ENCODE measurements at regions not wholly inside any gene's neighbourhood (a gene's known extent, or its start where the extent isn't known, plus 50 kb on each side); places are given as distances from the start of the nearest gene placed in this dataset.
"Not testable (repeated sequence)": the region's sequence is repeated elsewhere in the genome, so short reads cannot be mapped to it uniquely, and the experiment has no call there.

- not testable (repeated sequence) for H3K9me3 ChIP-seq (ENCODE audit: control insufficient read depth in 4 of 4, low read length in 3 of 4); H3K9ac ChIP-seq (ENCODE audit: low read depth in 1 of 2, low read length in 2 of 2); H3K4me3 ChIP-seq (ENCODE audit: low read depth in 1 of 3, low read length in 3 of 3); DNase-seq (ENCODE audit: low spot score); H3K27me3 ChIP-seq (ENCODE audit: control insufficient read depth in 4 of 4, insufficient read depth in 4 of 4, low read length in 3 of 4); H3K27ac ChIP-seq (ENCODE audit: low read depth in 1 of 2, low read length in 2 of 2); H3K4me1 ChIP-seq (ENCODE audit: control insufficient read depth in 4 of 4, insufficient read depth in 4 of 4, low read length in 3 of 4); H3K36me3 ChIP-seq (ENCODE audit: control insufficient read depth in 4 of 4, insufficient read depth in 3 of 4, low read depth in 1 of 4, low read length in 3 of 4)
- 90% methylated on average over 3 of the region's 3 CpGs for WGBS
Observed at GRCh38 chr17:21470422-21470821, 94.3 kb downstream of the KCNJ12 start.

- Histone ChIP-seq H3K9ac (ENCODE audit: low read depth in 1 of 2, low read length in 2 of 2) (no peak overlapping the region), H3K36me3 (ENCODE audit: control insufficient read depth in 4 of 4, insufficient read depth in 3 of 4, low read depth in 1 of 4, low read length in 3 of 4) (no peaks in the 10 kb centered on the region), H3K4me3 (ENCODE audit: low read depth in 1 of 3, low read length in 3 of 3) (no peak overlapping the region), H3K9me3 (ENCODE audit: control insufficient read depth in 4 of 4, low read length in 3 of 4) (no peaks in the 10 kb centered on the region), H3K4me1 (ENCODE audit: control insufficient read depth in 4 of 4, insufficient read depth in 4 of 4, low read length in 3 of 4) (no peaks in the 10 kb centered on the region), H3K27ac (ENCODE audit: low read depth in 1 of 2, low read length in 2 of 2) (no peak overlapping the region), H3K27me3 (ENCODE audit: control insufficient read depth in 4 of 4, insufficient read depth in 4 of 4, low read length in 3 of 4) (peaks cover 0 to 5% (median 0%) of the 10 kb centered on the region in 4 donors)
- TF ChIP-seq HNF4G (IDR thresholded peaks at IDR 0.05) (no peak), NR2F2 (IDR thresholded peaks at IDR 0.05) (no peak), ATF3 (IDR thresholded peaks at IDR 0.05) (no peak), JUND (IDR thresholded peaks at IDR 0.05) (no peak), EGR1 (IDR thresholded peaks at IDR 0.05; ENCODE audit: low read depth in 2 of 2) (no peak), FOXA1 (IDR thresholded peaks at IDR 0.05) (no peak), YY1 (IDR thresholded peaks at IDR 0.05) (no peak), RAD21 (IDR thresholded peaks at IDR 0.05) (no peak), RXRA (IDR thresholded peaks at IDR 0.05) (no peak), SP1 (IDR thresholded peaks at IDR 0.05) (no peak), TAF1 (conservative IDR thresholded peaks at IDR 0.05) (no peak)
- DNase-seq (ENCODE audit: low spot score): no peak
- WGBS: 92% methylated on average over 1 of the region's 1 CpG
Observed at GRCh38 chr17:21470861-21471260, 94.7 kb downstream of the KCNJ12 start.

DNA sequence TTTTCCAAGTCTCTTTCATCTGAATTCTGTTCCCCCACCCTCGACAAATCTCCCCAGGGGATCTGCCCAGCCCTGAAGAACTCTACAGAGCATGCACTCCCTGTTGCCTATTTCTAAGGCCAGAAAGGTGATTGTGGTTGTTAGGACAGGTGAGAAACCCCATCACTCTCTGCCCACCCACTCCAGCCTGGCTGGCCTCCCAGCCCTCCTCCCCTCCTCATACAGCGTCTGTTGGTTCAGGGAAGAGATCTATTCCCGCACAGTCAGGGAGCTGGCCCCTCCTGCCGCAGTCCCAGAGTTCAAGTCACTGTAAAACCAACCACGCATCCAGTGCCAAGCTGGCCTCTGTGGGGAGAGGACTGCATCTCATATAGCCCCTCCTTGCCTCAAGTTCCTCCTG, 98.7 kb downstream of the KCNJ12 start:
- Histone ChIP-seq H3K27me3 (ENCODE audit: control insufficient read depth in 4 of 4, insufficient read depth in 4 of 4, low read length in 3 of 4) (peaks cover 0 to 10% (median 0%) of the 10 kb centered on the region in 4 donors), H3K4me1 (ENCODE audit: control insufficient read depth in 4 of 4, insufficient read depth in 4 of 4, low read length in 3 of 4) (no peaks in the 10 kb centered on the region), H3K9ac (ENCODE audit: low read depth in 1 of 2, low read length in 2 of 2) (no peak overlapping the region), H3K4me3 (ENCODE audit: low read depth in 1 of 3, low read length in 3 of 3) (no peak overlapping the region), H3K27ac (ENCODE audit: low read depth in 1 of 2, low read length in 2 of 2) (no peak overlapping the region), H3K9me3 (ENCODE audit: control insufficient read depth in 4 of 4, low read length in 3 of 4) (peaks cover 3 to 4% (median 4%) of the 10 kb centered on the region in 4 donors), H3K36me3 (ENCODE audit: control insufficient read depth in 4 of 4, insufficient read depth in 3 of 4, low read depth in 1 of 4, low read length in 3 of 4) (no peaks in the 10 kb centered on the region)
- DNase-seq (ENCODE audit: low spot score): no peak
- WGBS: 67% methylated on average over 5 of the region's 5 CpGs
- TF ChIP-seq MAX (IDR thresholded peaks at IDR 0.05) (no peak), CTCF (IDR thresholded peaks at IDR 0.05; ENCODE audit: low read depth, low read length, missing input control) (no peak), RAD21 (IDR thresholded peaks at IDR 0.05) (no peak), JUND (IDR thresholded peaks at IDR 0.05) (no peak), SP1 (IDR thresholded peaks at IDR 0.05) (no peak), FOXA2 (IDR thresholded peaks at IDR 0.05) (no peak), ATF3 (IDR thresholded peaks at IDR 0.05) (no peak), HNF4G (IDR thresholded peaks at IDR 0.05) (no peak), RXRA (IDR thresholded peaks at IDR 0.05) (no peak), TAF1 (conservative IDR thresholded peaks at IDR 0.05) (no peak), GABPA (IDR thresholded peaks at IDR 0.05 in 1 of 2, conservative IDR thresholded peaks at IDR 0.05 in 1 of 2) (no peak), NR2F2 (IDR thresholded peaks at IDR 0.05) (no peak), FOXA1 (IDR thresholded peaks at IDR 0.05) (no peak), EGR1 (IDR thresholded peaks at IDR 0.05; ENCODE audit: low read depth in 2 of 2) (no peak), HNF4A (conservative IDR thresholded peaks at IDR 0.05) (no peak)
- TF ChIP-seq, protein P1, sequence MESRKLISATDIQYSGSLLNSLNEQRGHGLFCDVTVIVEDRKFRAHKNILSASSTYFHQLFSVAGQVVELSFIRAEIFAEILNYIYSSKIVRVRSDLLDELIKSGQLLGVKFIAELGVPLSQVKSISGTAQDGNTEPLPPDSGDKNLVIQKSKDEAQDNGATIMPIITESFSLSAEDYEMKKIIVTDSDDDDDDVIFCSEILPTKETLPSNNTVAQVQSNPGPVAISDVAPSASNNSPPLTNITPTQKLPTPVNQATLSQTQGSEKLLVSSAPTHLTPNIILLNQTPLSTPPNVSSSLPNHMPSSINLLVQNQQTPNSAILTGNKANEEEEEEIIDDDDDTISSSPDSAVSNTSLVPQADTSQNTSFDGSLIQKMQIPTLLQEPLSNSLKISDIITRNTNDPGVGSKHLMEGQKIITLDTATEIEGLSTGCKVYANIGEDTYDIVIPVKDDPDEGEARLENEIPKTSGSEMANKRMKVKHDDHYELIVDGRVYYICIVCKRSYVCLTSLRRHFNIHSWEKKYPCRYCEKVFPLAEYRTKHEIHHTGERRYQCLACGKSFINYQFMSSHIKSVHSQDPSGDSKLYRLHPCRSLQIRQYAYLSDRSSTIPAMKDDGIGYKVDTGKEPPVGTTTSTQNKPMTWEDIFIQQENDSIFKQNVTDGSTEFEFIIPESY (IDR thresholded peaks at IDR 0.05): no peak
- TF ChIP-seq, protein P2, sequence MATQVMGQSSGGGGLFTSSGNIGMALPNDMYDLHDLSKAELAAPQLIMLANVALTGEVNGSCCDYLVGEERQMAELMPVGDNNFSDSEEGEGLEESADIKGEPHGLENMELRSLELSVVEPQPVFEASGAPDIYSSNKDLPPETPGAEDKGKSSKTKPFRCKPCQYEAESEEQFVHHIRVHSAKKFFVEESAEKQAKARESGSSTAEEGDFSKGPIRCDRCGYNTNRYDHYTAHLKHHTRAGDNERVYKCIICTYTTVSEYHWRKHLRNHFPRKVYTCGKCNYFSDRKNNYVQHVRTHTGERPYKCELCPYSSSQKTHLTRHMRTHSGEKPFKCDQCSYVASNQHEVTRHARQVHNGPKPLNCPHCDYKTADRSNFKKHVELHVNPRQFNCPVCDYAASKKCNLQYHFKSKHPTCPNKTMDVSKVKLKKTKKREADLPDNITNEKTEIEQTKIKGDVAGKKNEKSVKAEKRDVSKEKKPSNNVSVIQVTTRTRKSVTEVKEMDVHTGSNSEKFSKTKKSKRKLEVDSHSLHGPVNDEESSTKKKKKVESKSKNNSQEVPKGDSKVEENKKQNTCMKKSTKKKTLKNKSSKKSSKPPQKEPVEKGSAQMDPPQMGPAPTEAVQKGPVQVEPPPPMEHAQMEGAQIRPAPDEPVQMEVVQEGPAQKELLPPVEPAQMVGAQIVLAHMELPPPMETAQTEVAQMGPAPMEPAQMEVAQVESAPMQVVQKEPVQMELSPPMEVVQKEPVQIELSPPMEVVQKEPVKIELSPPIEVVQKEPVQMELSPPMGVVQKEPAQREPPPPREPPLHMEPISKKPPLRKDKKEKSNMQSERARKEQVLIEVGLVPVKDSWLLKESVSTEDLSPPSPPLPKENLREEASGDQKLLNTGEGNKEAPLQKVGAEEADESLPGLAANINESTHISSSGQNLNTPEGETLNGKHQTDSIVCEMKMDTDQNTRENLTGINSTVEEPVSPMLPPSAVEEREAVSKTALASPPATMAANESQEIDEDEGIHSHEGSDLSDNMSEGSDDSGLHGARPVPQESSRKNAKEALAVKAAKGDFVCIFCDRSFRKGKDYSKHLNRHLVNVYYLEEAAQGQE (IDR thresholded peaks at IDR 0.05): no peak
